ENCODE measurements at regions not wholly inside any gene's neighbourhood (a gene's known extent, or its start where the extent isn't known, plus 50 kb on each side); places are given as distances from the start of the nearest gene placed in this dataset.
A peak's percentile ranks its signal among the peaks of the same experiment; 100 is the strongest.

DNA sequence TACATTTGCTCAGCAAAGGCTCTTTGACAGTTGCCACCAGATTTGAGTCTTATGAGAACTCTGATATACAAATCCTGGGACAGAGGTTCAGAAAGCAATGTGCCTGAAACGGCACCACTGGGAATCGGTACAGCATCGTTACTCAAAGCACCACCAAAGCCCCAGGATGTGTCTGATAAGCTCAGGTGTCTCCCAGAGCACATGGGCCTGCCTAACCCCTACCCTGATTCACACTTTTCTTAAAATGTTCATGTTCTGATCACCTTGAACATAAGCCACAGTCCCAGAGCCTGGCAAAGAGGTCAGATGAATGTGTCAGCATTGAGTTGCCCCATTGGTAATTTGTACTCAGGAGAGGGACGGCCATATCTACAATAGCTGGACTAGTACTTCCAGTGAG lies 545.8 kb upstream of the AUTS2 start:
- Histone ChIP-seq H3K27ac (replicated peaks) (no peak overlapping the region), H3K36me3 (no peaks in the 10 kb centered on the region), H3K4me3 (no peak overlapping the region), H3K9me3 (replicated peaks) (no peaks in the 10 kb centered on the region), H3K4me1 (no peaks in the 10 kb centered on the region), H3K27me3 (ENCODE audit: low read depth) (peaks cover 19% of the 10 kb centered on the region)
- TF ChIP-seq, protein P1, sequence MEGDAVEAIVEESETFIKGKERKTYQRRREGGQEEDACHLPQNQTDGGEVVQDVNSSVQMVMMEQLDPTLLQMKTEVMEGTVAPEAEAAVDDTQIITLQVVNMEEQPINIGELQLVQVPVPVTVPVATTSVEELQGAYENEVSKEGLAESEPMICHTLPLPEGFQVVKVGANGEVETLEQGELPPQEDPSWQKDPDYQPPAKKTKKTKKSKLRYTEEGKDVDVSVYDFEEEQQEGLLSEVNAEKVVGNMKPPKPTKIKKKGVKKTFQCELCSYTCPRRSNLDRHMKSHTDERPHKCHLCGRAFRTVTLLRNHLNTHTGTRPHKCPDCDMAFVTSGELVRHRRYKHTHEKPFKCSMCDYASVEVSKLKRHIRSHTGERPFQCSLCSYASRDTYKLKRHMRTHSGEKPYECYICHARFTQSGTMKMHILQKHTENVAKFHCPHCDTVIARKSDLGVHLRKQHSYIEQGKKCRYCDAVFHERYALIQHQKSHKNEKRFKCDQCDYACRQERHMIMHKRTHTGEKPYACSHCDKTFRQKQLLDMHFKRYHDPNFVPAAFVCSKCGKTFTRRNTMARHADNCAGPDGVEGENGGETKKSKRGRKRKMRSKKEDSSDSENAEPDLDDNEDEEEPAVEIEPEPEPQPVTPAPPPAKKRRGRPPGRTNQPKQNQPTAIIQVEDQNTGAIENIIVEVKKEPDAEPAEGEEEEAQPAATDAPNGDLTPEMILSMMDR (IDR thresholded peaks at IDR 0.05; ENCODE audit: borderline replicate concordance): no peak
- no peak for DNase-seq
- intact Hi-C loops (cut with micrococcal nuclease): no loop called here

DNA sequence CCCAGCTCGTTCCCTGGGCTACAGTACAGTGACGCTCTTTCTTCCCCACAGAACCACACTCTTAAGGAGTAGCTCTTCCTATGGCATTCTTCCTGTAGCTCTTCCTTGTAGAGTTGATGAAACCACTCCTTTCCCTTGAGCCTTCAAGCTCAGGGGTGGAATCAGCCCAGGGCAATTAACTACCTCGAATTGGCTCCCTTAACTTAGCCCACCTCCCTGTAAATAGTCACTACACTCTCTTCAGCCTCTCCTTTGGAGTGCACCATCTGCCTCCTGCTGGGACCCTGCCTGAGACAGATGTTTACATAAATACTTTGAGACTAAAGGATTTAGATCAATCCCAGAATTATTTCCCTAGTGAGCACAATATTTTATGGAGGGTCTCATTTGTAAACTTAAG lies 537.8 kb upstream of the AUTS2 start:
- TF ChIP-seq, protein P1 (IDR thresholded peaks at IDR 0.05; ENCODE audit: borderline replicate concordance): no peak
- no peak for DNase-seq
- Histone ChIP-seq H3K36me3 (no peaks in the 10 kb centered on the region), H3K4me3 (no peak overlapping the region), H3K27ac (replicated peaks) (no peak overlapping the region), H3K9me3 (replicated peaks) (peaks cover 24% of the 10 kb centered on the region), H3K4me1 (no peaks in the 10 kb centered on the region), H3K27me3 (ENCODE audit: low read depth) (peaks cover 37% of the 10 kb centered on the region)
- intact Hi-C loops (cut with micrococcal nuclease): no loop called here

DNA sequence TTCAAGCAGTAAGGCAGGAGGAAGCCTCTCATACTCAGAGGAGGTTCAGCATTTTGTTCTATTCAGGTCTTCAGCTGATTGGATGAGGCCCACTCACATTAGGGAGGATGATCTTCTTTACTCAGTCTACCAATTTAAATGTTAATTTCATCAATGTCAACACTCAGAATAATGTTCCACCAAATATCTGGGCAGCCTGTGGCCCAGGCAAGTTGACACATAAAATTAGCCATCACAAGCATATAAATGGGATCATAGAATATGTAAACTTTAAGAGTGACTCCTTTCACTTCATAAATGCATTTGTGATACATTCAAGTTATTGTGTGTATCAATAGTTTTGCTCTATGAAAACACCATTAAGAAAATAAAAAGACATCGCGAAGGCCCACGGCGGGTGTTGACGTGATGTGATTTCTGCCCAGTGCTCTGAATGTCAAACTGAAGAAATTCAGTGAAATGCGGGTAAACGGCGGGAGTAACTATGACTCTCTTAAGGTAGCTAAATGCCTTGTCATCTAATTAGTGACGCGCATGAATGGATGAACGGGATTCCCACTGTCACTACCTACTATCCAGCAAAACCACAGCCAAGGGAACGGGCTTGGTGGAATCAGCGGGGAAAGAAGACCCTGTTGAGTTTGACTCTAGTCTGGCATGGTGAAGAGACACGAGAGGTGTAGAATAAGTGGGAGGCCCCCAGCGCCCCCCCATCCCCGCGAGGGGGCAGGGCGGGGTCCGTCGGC lies 536.1 kb upstream of the AUTS2 start:
- TF ChIP-seq, protein P1 (IDR thresholded peaks at IDR 0.05; ENCODE audit: borderline replicate concordance): no peak
- Histone ChIP-seq H3K27me3 (ENCODE audit: low read depth) (peaks cover 26% of the 10 kb centered on the region), H3K36me3 (no peaks in the 10 kb centered on the region), H3K27ac (replicated peaks) (no peak overlapping the region), H3K4me1 (no peaks in the 10 kb centered on the region), H3K4me3 (no peak overlapping the region), H3K9me3 (replicated peaks) (peaks cover 33% of the 10 kb centered on the region)
- intact Hi-C loops (cut with micrococcal nuclease): no loop called here
- no peak for DNase-seq

DNA sequence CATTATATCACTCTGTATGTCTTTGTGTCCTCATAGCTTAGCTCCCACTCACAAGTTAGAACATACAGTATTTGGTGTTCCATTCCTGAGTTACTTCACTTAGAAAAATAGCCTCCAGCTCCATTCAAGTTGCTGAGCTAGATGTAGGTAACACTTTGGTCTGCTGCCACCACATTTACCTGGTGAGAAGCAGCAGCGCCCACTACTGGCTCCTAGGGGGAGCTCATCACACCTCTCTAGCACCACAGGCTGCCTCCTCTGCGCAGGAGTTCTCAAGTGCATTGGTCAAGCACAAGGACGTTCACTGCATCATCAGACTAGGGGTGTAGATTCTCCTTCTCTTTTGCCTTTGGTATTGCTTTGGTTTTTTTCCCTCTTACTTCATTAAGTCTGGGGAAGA lies 530.9 kb upstream of the AUTS2 start:
- Histone ChIP-seq H3K4me3 (no peak overlapping the region), H3K27ac (replicated peaks) (no peak overlapping the region), H3K9me3 (replicated peaks) (peaks cover 28% of the 10 kb centered on the region), H3K36me3 (no peaks in the 10 kb centered on the region), H3K27me3 (ENCODE audit: low read depth) (peaks cover 18% of the 10 kb centered on the region), H3K4me1 (no peaks in the 10 kb centered on the region)
- DNase-seq: no peak
- TF ChIP-seq, protein P1 (IDR thresholded peaks at IDR 0.05; ENCODE audit: borderline replicate concordance): peak; percentile 37
- intact Hi-C loops (cut with micrococcal nuclease): no loop called here

DNA sequence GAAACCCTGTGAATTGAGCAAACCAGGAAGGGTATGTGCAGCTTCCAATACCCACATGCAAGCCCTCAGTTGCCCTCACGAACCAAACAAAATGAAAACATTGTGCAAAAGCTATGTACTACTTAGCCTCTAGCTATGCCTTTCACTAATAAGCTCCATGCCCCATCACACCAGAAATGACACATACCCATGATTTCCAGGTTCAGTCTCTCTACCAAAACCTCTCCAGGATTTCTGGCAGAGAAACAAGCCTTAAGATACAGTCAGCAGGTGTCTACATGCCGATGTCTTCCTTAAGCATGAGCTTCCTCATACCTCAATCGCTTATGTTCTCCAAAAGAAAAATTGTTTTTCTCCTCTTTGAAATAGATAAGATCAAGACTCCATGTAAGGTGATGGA lies 527.8 kb upstream of the AUTS2 start:
- Histone ChIP-seq H3K4me1 (no peaks in the 10 kb centered on the region), H3K27me3 (ENCODE audit: low read depth) (peaks cover 19% of the 10 kb centered on the region), H3K4me3 (no peak overlapping the region), H3K27ac (replicated peaks) (no peak overlapping the region), H3K9me3 (replicated peaks) (peaks cover 21% of the 10 kb centered on the region), H3K36me3 (no peaks in the 10 kb centered on the region)
- no peak for DNase-seq
- intact Hi-C loops (cut with micrococcal nuclease): no loop called here
- TF ChIP-seq, protein P1 (IDR thresholded peaks at IDR 0.05; ENCODE audit: borderline replicate concordance): no peak
